GM21381 (cell line): ENCODE measurements at regions not wholly inside any gene's neighbourhood (a gene's known extent, or its start where the extent isn't known, plus 50 kb on each side); places are given as distances from the start of the nearest gene placed in this dataset.

Source experiments
- ATAC-seq: cut with Tn5 transposase; IDR thresholded peaks from one replicate; pipeline ENCODE4 v1.9.1; 2021; ENCODE audit warnings: mild to moderate bottlenecking, moderate library complexity; ENCODE audit not compliant: unreplicated experiment

GRCh38 chr20:11195899-11196558 lies 522.2 kb upstream of the JAG1 start:
- ATAC-seq, result no peak

GRCh38 chr20:11197851-11198250 lies 524.1 kb upstream of the JAG1 start:
- ATAC-seq, result no peak

GRCh38 chr20:11200423-11200822 lies 526.6 kb upstream of the JAG1 start:
- no peak for ATAC-seq

GRCh38 chr20:11204926-11205768 lies 531.3 kb upstream of the JAG1 start:
- ATAC-seq, result peak; percentile 86

GRCh38 chr20:11205769-11206362 lies 532.1 kb upstream of the JAG1 start:
- ATAC-seq, result no peak

GRCh38 chr20:11207749-11208502 lies 534.1 kb upstream of the JAG1 start:
- no peak for ATAC-seq

- no peak for ATAC-seq
Measured at GRCh38 chr20:11210611-11211010, 536.8 kb upstream of the JAG1 start.

- ATAC-seq, result no peak
Measured at GRCh38 chr20:11212272-11212671, 538.5 kb upstream of the JAG1 start.

- ATAC-seq, result no peak
Measured at GRCh38 chr20:11212902-11213301, 539.1 kb upstream of the JAG1 start.

GRCh38 chr20:11214256-11214840 lies 540.5 kb upstream of the JAG1 start:
- no peak for ATAC-seq

GRCh38 chr20:11216451-11217314 lies 542.9 kb upstream of the JAG1 start:
- no peak for ATAC-seq

GRCh38 chr20:11217326-11218172 lies 543.8 kb upstream of the JAG1 start:
- ATAC-seq, result no peak

GRCh38 chr20:11218173-11218680 lies 544.4 kb upstream of the JAG1 start:
- ATAC-seq, result no peak

GRCh38 chr20:11219192-11219591 lies 545.4 kb upstream of the JAG1 start:
- ATAC-seq, result no peak

GRCh38 chr20:11221046-11221445 lies 547.2 kb upstream of the JAG1 start:
- ATAC-seq, result no peak

- no peak for ATAC-seq
Measured at GRCh38 chr20:11222243-11222642, 548.4 kb upstream of the JAG1 start.

- ATAC-seq, result no peak
Measured at GRCh38 chr20:11227602-11228001, 553.8 kb upstream of the JAG1 start.

GRCh38 chr20:11229772-11230171 lies 556.0 kb upstream of the JAG1 start:
- ATAC-seq, result no peak

- ATAC-seq, result no peak
Measured at GRCh38 chr20:11230999-11231398, 557.2 kb upstream of the JAG1 start.
